Astrocyte (in vitro differentiated cells and primary cell): ENCODE measurements at regions not wholly inside any gene's neighbourhood (a gene's known extent, or its start where the extent isn't known, plus 50 kb on each side); places are given as distances from the start of the nearest gene placed in this dataset.

ENCODE experiments used
- CTCF ChIP-seq: IDR thresholded peaks from 2 replicates; pipeline ENCODE4 v1.5.1; 2011; ENCODE audit warnings: low read depth, mild to moderate bottlenecking, inconsistent platforms, low read length, moderate library complexity; ENCODE audit not compliant: insufficient read depth
- EZH2 ChIP-seq: IDR thresholded peaks from 2 replicates; pipeline ENCODE4 v1.6.1; 2012; ENCODE audit warnings: mild to moderate bottlenecking, low read length, inconsistent platforms; ENCODE audit not compliant: insufficient read depth

GRCh38 chr6:143607168-143607567 lies 70.6 kb upstream of the PHACTR2 start:
- TF ChIP-seq CTCF (no peak), EZH2 (no peak)
